GM13977 (cell line): ENCODE measurements at regions not wholly inside any gene's neighbourhood (a gene's known extent, or its start where the extent isn't known, plus 50 kb on each side); places are given as distances from the start of the nearest gene placed in this dataset.
A peak's percentile ranks its signal among the peaks of the same experiment; 100 is the strongest.

ENCODE experiments used
- DNase-seq: peaks from one replicate; pipeline ENCODE4 v3.0.0; 2012; ENCODE audit warnings: low spot score
- in situ Hi-C: fragments of 300-500 bp; cut with MboI; formaldehyde crosslinking; loops from one replicate; pipeline ENCODE4 v1.12.0; 2022; ENCODE audit warnings: low sequenced_read_pairs, low pct_unique_long_range_greater_than_20kb, mixed read lengths, inconsistent platforms; ENCODE audit not compliant: unreplicated experiment
- TF ChIP-seq, protein P1 (sequence below): IDR thresholded peaks from 2 replicates; pipeline ENCODE4 v1.5.1; 2012; ENCODE audit warnings: mild to moderate bottlenecking, control low read depth; ENCODE audit not compliant: insufficient read depth; ENCODE audit errors: extremely low read depth, missing control alignments

DNA sequence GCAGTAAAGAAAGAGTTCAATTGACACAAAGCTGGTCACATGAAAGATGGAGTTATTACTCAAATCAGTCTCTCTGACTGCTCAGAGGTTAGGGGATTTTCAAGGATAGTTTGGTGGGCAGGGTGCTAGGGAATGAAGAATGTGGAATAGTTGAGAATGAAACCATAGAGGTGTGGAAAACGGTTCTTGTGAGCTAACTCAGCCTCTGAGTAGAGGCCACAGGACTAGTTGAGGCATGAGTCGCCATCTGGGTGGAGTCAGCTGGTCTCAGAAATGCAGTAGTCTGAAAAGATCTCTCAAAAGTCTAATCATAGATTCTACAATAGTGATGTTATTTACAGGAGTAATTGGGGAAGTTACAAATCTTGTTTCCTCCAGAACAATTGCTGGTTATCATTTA lies 178.9 kb upstream of the SPEF2 start:
- in situ Hi-C loops = no loop called here
- TF ChIP-seq, protein P1, sequence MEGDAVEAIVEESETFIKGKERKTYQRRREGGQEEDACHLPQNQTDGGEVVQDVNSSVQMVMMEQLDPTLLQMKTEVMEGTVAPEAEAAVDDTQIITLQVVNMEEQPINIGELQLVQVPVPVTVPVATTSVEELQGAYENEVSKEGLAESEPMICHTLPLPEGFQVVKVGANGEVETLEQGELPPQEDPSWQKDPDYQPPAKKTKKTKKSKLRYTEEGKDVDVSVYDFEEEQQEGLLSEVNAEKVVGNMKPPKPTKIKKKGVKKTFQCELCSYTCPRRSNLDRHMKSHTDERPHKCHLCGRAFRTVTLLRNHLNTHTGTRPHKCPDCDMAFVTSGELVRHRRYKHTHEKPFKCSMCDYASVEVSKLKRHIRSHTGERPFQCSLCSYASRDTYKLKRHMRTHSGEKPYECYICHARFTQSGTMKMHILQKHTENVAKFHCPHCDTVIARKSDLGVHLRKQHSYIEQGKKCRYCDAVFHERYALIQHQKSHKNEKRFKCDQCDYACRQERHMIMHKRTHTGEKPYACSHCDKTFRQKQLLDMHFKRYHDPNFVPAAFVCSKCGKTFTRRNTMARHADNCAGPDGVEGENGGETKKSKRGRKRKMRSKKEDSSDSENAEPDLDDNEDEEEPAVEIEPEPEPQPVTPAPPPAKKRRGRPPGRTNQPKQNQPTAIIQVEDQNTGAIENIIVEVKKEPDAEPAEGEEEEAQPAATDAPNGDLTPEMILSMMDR = no peak
- no peak for DNase-seq

DNA sequence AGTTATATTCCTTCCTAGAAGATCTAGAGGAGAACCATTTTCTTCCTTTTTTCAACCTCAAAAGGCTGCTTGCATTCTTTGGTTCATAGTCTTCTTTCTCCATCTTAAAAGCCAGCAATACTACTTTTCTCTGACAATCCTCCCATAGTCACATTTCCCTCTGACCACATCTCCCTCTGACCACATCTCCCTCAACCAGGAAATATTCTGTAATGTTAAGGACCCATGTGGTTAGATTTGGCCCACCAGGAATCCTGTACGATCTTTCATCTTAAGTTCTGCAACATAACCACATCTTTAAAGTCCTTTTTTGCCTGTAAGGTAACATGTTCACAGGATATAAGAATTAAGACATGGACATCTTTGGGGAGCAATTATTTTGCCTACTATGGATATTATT lies 179.4 kb upstream of the SPEF2 start:
- DNase-seq = no peak
- TF ChIP-seq, protein P1 = no peak
- in situ Hi-C loops = no loop called here

DNA sequence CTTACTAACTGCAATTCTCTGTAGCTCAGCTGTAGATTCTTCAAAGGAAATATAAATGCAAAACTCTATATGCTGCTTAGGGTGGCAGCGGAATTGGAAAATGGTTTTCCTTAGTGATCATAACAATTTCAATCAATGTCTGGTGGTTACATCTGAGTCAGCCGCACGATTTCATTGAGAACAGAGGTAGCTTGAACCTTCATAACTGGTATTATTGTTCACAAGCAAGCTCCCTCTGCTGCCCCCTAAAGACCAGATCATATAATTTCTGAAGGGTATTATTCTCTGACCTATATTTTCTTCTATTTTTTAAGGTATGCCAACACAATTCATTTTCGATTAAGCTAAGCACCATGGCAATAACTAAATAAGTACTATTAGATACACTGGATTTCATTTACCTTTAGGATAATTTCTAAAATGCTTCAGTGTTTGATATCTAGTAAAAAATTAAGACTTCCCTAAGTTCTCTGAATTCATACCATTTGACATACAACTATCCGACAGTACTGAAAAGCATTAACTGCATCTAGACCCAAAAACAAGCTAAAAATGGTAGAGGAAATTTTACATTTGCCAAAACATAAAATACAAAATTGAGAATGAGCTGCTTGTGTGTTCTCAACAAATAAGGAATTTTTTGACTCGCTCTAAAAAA lies 181.1 kb upstream of the SPEF2 start:
- DNase-seq = peak; percentile 26
- in situ Hi-C loops = no loop called here
- TF ChIP-seq, protein P1 = peak; percentile 55

DNA sequence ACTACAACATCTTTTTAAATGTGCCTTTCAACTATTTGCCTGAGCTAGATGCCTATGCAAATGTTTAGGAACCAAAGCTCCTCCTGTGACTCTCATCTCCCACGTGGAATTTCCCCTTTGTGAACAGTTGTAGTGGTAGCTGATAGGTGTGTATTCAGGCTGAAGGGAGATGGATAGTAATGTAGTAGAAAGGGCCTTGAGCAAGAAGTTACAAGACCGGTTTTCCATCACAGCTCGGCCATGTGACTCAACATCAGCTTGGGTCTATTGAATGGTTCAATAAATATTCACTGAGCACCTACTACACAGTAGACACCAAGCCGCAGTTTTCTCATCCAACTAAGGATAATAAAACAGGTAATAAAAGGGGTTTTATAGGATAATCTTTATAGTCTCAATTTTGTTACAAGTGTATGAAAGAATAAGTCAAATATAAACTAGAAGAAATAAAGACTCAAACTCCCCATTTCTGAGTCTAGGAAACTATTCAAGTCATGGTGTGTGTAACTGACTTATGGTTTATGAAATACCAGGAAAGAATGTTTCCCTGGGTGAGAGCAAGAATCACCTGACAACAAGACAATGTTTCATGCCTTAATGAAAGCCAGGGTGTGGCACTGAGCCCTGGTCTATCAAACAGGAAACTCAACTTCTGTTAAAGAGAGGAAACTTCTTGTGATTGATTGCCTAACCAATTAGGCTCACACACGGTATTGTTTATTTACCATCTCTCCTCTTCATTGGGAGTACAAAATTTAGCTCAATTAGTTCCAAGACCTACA lies 187.1 kb upstream of the SPEF2 start:
- in situ Hi-C loops = no loop called here
- TF ChIP-seq, protein P1 = no peak
- no peak for DNase-seq

DNA sequence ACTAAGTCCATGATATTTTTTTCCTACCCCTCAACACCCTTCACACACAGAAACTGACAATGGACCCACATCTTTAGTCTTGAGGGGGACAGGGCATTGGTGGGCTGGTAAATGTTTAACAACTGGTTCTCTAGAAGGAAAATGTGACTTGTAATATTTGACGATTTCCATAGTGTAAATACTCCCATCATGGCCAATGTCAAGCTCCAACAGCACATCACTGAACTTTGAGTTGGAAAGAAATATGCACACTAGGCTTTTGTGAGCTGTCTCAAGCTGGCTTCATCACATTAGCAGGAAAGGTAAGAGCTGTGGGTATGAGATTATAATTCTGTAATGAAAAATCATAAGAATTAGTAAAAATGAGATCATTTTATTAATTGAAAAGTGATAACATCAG lies 189.9 kb upstream of the PRLR start:
- TF ChIP-seq, protein P1 = no peak
- in situ Hi-C loops = no loop called here
- DNase-seq = no peak

DNA sequence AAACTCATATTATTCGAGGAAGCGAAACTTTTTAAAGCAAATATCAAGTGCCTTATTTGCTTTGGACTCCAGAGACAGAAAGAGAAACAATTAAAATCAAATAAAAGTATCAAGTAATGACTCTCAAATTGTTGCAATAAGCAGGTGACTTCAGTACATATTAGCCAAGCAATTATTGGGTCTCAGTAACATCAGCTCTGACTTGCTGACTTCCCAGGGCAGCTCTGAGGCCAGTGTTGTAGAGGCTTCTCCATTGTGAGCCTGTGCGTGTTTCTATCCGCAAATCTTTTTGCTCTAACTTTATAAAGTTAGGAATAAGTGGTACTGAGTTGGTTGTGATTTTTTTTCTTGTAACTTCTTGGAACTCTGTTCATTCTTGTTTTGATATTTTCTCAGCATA lies 186.8 kb upstream of the PRLR start:
- DNase-seq = no peak
- TF ChIP-seq, protein P1 = no peak
- in situ Hi-C loops = no loop called here
